OCI-LY3 (cell line): ENCODE measurements at regions not wholly inside any gene's neighbourhood (a gene's known extent, or its start where the extent isn't known, plus 50 kb on each side); places are given as distances from the start of the nearest gene placed in this dataset.

Source experiments
- CTCF ChIP-seq: fragments of 200-600, 300-600 bp; sonication (generic); IDR thresholded peaks from 2 replicates; pipeline ENCODE4 v1.5.1; 2014; ENCODE audit warnings: antibody characterized with exemption, low read length, low read depth
- EZH2phosphoT487 ChIP-seq: fragments of 200-600 bp; shearing (Covaris generic); IDR thresholded peaks from 2 replicates; pipeline ENCODE4 v1.6.1; 2018; ENCODE audit warnings: antibody characterized with exemption, mixed run types, low read depth

GRCh38 chr9:38482918-38483592 is 58.8 kb upstream of the IGFBPL1 start:
- no peak for TF ChIP-seq CTCF
- TF ChIP-seq EZH2phosphoT487: no peak
